Panc1 (cell line): ENCODE measurements at regions not wholly inside any gene's neighbourhood (a gene's known extent, or its start where the extent isn't known, plus 50 kb on each side); places are given as distances from the start of the nearest gene placed in this dataset.

ENCODE experiments used
- ATAC-seq: fragments of 200-7000 bp; cut with Tn5 transposase; 2 replicates; pipeline ENCODE4 v1.9.1; 2020; ENCODE audit warnings: mild to moderate bottlenecking, moderate library complexity
- BruUV-seq: library from RNA; stranded (reverse); fragments of 400-500 nt; replicated peaks from 2 replicates; lab custom pipeline; 2021; lab: Mats Ljungman, UMichigan
- CTCF ChIA-PET: fragments of 300-600 bp; sonication (Branson Sonifier 250); formaldehyde crosslinking; loops from one replicate; lab custom pipeline; 2022; ENCODE audit warnings: antibody characterized with exemption; lab: Charles Lee
- POLR2A ChIA-PET: fragments of 300-600 bp; sonication (Branson Sonifier 250); formaldehyde crosslinking; loops from one replicate; lab custom pipeline; 2022; ENCODE audit warnings: antibody characterized with exemption; lab: Charles Lee
- DNase-seq: peaks from one replicate; pipeline ENCODE4 v3.0.0-alpha.2; 2010; ENCODE audit warnings: low read depth, low spot score
- H3K27ac ChIP-seq: 2 replicates; pipeline ENCODE4 v1.5.1; 2011; ENCODE audit warnings: mild to moderate bottlenecking, low read length, inconsistent platforms
- H3K27me3 ChIP-seq: fragments of 200-500 bp; sonication (Bioruptor generic); 2 replicates; pipeline ENCODE4 v1.6.0; 2014; ENCODE audit warnings: low read length, inconsistent platforms; ENCODE audit not compliant: control insufficient read depth, insufficient read depth
- H3K36me3 ChIP-seq: fragments of 200-500 bp; sonication (Bioruptor generic); 2 replicates; pipeline ENCODE4 v1.5.1; 2014; ENCODE audit warnings: inconsistent platforms, mild to moderate bottlenecking, low read length, moderate library complexity; ENCODE audit not compliant: control insufficient read depth, insufficient read depth
- H3K4me1 ChIP-seq: 2 replicates; pipeline ENCODE4 v1.5.1; 2011; ENCODE audit warnings: inconsistent platforms, mild to moderate bottlenecking, low read length, moderate library complexity; ENCODE audit not compliant: control insufficient read depth, insufficient read depth
- H3K4me3 ChIP-seq, 2 experiments: 2 replicates each; pipeline ENCODE4 v1.5.1; 2011 to 2012; ENCODE audit warnings: low read depth in 2 of 2, low read length in 2 of 2, mild to moderate bottlenecking in 2 of 2, inconsistent platforms in 1 of 2, moderate library complexity in 1 of 2
- H3K9me3 ChIP-seq: fragments of 200-500 bp; sonication (Bioruptor generic); 2 replicates; pipeline ENCODE4 v1.5.1; 2014; ENCODE audit warnings: low read depth, mild to moderate bottlenecking, inconsistent platforms, low read length, moderate library complexity; ENCODE audit not compliant: control insufficient read depth, insufficient read depth
- CTCF ChIP-seq: fragments of 450-650 bp; IDR thresholded peaks from 2 replicates; pipeline ENCODE4 v1.5.1; 2017; ENCODE audit warnings: mild to moderate bottlenecking
- POLR2AphosphoS5 ChIP-seq: IDR thresholded peaks from 2 replicates; pipeline ENCODE4 v1.6.1; 2012; ENCODE audit warnings: mild to moderate bottlenecking, low read depth, low read length, moderate library complexity
- REST ChIP-seq, 2 experiments: IDR thresholded peaks; 2 replicates each; pipeline ENCODE4 v1.6.1; 2011 to 2012; ENCODE audit warnings: low read depth in 2 of 2, control low read depth in 1 of 2, low read length in 1 of 2, mild to moderate bottlenecking in 1 of 2, moderate library complexity in 1 of 2; ENCODE audit not compliant: insufficient read depth in 1 of 2
- SIN3A ChIP-seq: IDR thresholded peaks from 2 replicates; pipeline ENCODE4 v1.6.1; 2012; ENCODE audit warnings: low read depth, mild to moderate bottlenecking, low read length, moderate library complexity, borderline replicate concordance; ENCODE audit not compliant: insufficient read depth
- TCF7L2 ChIP-seq: IDR thresholded peaks from 2 replicates; pipeline ENCODE4 v1.6.1; 2011; ENCODE audit warnings: mild to moderate bottlenecking, low read depth, low read length, inconsistent platforms
- in situ Hi-C: cut with HindIII; loops from 2 replicates; pipeline ENCODE4 v1.10.0; 2016; ENCODE audit warnings: low sequenced_read_pairs, low pct_unique_long_range_greater_than_20kb
- intact Hi-C: fragments of 100-400 bp; cut with micrococcal nuclease; formaldehyde crosslinking; loops from one replicate; pipeline ENCODE4 v1.10.0; 2022; ENCODE audit not compliant: unreplicated experiment

- ATAC-seq (no peak), DNase-seq (no peak)
- peaks cover 28% of the 10 kb centered on the region for H3K4me1 ChIP-seq
- TF ChIP-seq SIN3A (no peak), TCF7L2 (no peak), CTCF (no peak), REST (IDR thresholded peaks at IDR 0.05; ENCODE audit: insufficient read depth in 1 of 2, low read depth in 2 of 2, low read length in 1 of 2) (no peak), POLR2AphosphoS5 (no peak)
- POLR2A ChIA-PET = no interaction called here
- CTCF ChIA-PET = interaction anchor here (1.0 to 1.5 kb wide), 2 partner anchors 24 to 39 kb away, joined by 5 read pairs; no protein-coding TSS in a partner anchor
- in situ Hi-C loops (no loop called here), intact Hi-C loops (loop anchor here (5.0 kb wide), 1 partner anchor 35 kb away; no protein-coding TSS in a partner anchor)
- H3K9me3 ChIP-seq = no peaks in the 10 kb centered on the region
- no peaks in the 10 kb centered on the region for H3K36me3 ChIP-seq
- BruUV-seq = no TSS peak
- peak overlapping the region; percentile 85 for H3K27ac ChIP-seq
- no peaks in the 10 kb centered on the region for H3K27me3 ChIP-seq
- no peak overlapping the region for H3K4me3 ChIP-seq
Observed at GRCh38 chr15:66906668-66907614, 158.5 kb upstream of the SMAD3 start.

- in situ Hi-C loops (no loop called here), intact Hi-C loops (loop anchor here (5.0 kb wide), 1 partner anchor 34 kb away; no protein-coding TSS in a partner anchor)
- Histone ChIP-seq H3K27ac (peak overlapping the region; percentile 85), H3K9me3 (no peaks in the 10 kb centered on the region), H3K27me3 (no peaks in the 10 kb centered on the region), H3K4me1 (peaks cover 28% of the 10 kb centered on the region), H3K36me3 (no peaks in the 10 kb centered on the region), H3K4me3 (peak overlapping the region in 1 of 2 experiments; percentile 2; a peak in 1 of 4 replicates)
- ChIA-PET POLR2A (no interaction called here), CTCF (interaction anchor here (1.0 kb wide), 1 partner anchor 56 kb away, joined by 5 read pairs; no protein-coding TSS in a partner anchor)
- no peak for TF ChIP-seq SIN3A
- no peak; the same call in 1 of the 2 replicates for TF ChIP-seq POLR2AphosphoS5
- TF ChIP-seq CTCF = no peak
- TF ChIP-seq REST (IDR thresholded peaks at IDR 0.05; ENCODE audit: insufficient read depth in 1 of 2, low read depth in 2 of 2, low read length in 1 of 2) = no peak
- DNase-seq (no peak), ATAC-seq (peak; percentile 81)
- BruUV-seq = no TSS peak
Observed at GRCh38 chr15:66907826-66908743, 157.3 kb upstream of the SMAD3 start.
